OCI-LY1 (cell line): ENCODE measurements at regions not wholly inside any gene's neighbourhood (a gene's known extent, or its start where the extent isn't known, plus 50 kb on each side); places are given as distances from the start of the nearest gene placed in this dataset.

Experiments
- H2AFZ ChIP-seq: fragments of 200-600 bp; sonication (generic), shearing (Covaris generic); 2 replicates; pipeline ENCODE4 v1.6.0; 2014; ENCODE audit warnings: antibody characterized with exemption, mild to moderate bottlenecking, low read length
- H3F3A ChIP-seq: fragments of 200-600 bp; sonication (generic), shearing (Covaris generic); 2 replicates; pipeline ENCODE4 v1.6.0; 2014; ENCODE audit warnings: mild to moderate bottlenecking, antibody characterized with exemption, low read length, moderate library complexity; ENCODE audit not compliant: insufficient read depth
- H3K27ac ChIP-seq: fragments of 200-600 bp; sonication (generic); 2 replicates; pipeline ENCODE4 v1.5.1; 2014; ENCODE audit warnings: low read length, mixed run types, mild to moderate bottlenecking, low read depth; ENCODE audit not compliant: poor library complexity, severe bottlenecking
- H3K27me3 ChIP-seq: fragments of 200-600 bp; sonication (generic); 2 replicates; pipeline ENCODE4 v1.6.0; 2014; ENCODE audit warnings: antibody characterized with exemption, mild to moderate bottlenecking, low read length, moderate library complexity; ENCODE audit not compliant: insufficient read depth
- H3K36me3 ChIP-seq: fragments of 200-600 bp; sonication (generic); 2 replicates; pipeline ENCODE4 v1.6.1; 2014; ENCODE audit warnings: mild to moderate bottlenecking, antibody characterized with exemption, low read length, moderate library complexity, mixed read lengths; ENCODE audit not compliant: insufficient read depth
- H3K4me1 ChIP-seq: fragments of 200-600 bp; sonication (generic); 2 replicates; pipeline ENCODE4 v1.5.1; 2014; ENCODE audit warnings: mild to moderate bottlenecking, low read length, moderate library complexity; ENCODE audit not compliant: insufficient read depth, severe bottlenecking
- H3K4me2 ChIP-seq: fragments of 200-600 bp; sonication (generic), shearing (Covaris generic); 2 replicates; pipeline ENCODE4 v1.6.1; 2014; ENCODE audit warnings: low read length
- H3K4me3 ChIP-seq: fragments of 200-600 bp; sonication (generic); 2 replicates; pipeline ENCODE4 v1.5.1; 2014; ENCODE audit warnings: low read length, low read depth, mild to moderate bottlenecking, mixed read lengths; ENCODE audit not compliant: poor library complexity, severe bottlenecking
- H3K79me2 ChIP-seq: fragments of 200-600 bp; shearing (Covaris generic); 2 replicates; pipeline ENCODE4 v1.6.1; 2016; ENCODE audit warnings: mixed run types, low read length, mixed read lengths; ENCODE audit not compliant: insufficient read depth
- H3K9ac ChIP-seq: fragments of 200-600 bp; sonication (generic), shearing (Covaris generic); 2 replicates; pipeline ENCODE4 v1.6.1; 2014; ENCODE audit warnings: mild to moderate bottlenecking, low read length, mixed read lengths
- H3K9me2 ChIP-seq: fragments of 200-600 bp; sonication (generic), shearing (Covaris generic); 2 replicates; pipeline ENCODE4 v1.6.1; 2014; ENCODE audit warnings: low read depth, mild to moderate bottlenecking, low read length, mixed read lengths
- H3K9me3 ChIP-seq: fragments of 200-600 bp; shearing (Covaris generic); 2 replicates; pipeline ENCODE4 v1.6.1; 2014; ENCODE audit warnings: low read length, mixed read lengths
- H4K20me1 ChIP-seq: fragments of 200-600 bp; sonication (generic), shearing (Covaris generic); 2 replicates; pipeline ENCODE4 v1.6.0; 2016; ENCODE audit warnings: mild to moderate bottlenecking, low read length; ENCODE audit not compliant: insufficient read depth
- CTCF ChIP-seq: fragments of 200-600 bp; sonication (generic), shearing (Covaris generic); IDR thresholded peaks from 2 replicates; pipeline ENCODE4 v1.5.1; 2017; ENCODE audit warnings: mild to moderate bottlenecking, antibody characterized with exemption, low read length, moderate library complexity, mixed read lengths
- EZH2 ChIP-seq: fragments of 200-600 bp; sonication (generic), shearing (Covaris generic); IDR thresholded peaks from 2 replicates; pipeline ENCODE4 v1.8.0; 2017; ENCODE audit warnings: borderline replicate concordance, mixed run types, mild to moderate bottlenecking, antibody characterized with exemption, low read length, moderate library complexity, mixed read lengths

- Histone ChIP-seq H3F3A (no peaks in the 10 kb centered on the region), H2AFZ (no peak overlapping the region), H4K20me1 (no peaks in the 10 kb centered on the region), H3K27ac (no peak overlapping the region), H3K79me2 (no peaks in the 10 kb centered on the region), H3K4me2 (no peak overlapping the region), H3K4me1 (no peaks in the 10 kb centered on the region), H3K36me3 (no peaks in the 10 kb centered on the region), H3K4me3 (no peak overlapping the region), H3K9me3 (no peaks in the 10 kb centered on the region), H3K27me3 (no peaks in the 10 kb centered on the region), H3K9ac (no peak overlapping the region), H3K9me2 (no peaks in the 10 kb centered on the region)
- TF ChIP-seq EZH2 (no peak), CTCF (no peak)
Measured at GRCh38 chr3:72460205-72461174, 387.8 kb downstream of the SHQ1 start.

- Histone ChIP-seq H2AFZ (no peak overlapping the region), H4K20me1 (no peaks in the 10 kb centered on the region), H3F3A (no peaks in the 10 kb centered on the region), H3K9me3 (no peaks in the 10 kb centered on the region), H3K9ac (no peak overlapping the region), H3K79me2 (no peaks in the 10 kb centered on the region), H3K9me2 (no peaks in the 10 kb centered on the region), H3K4me3 (no peak overlapping the region), H3K27ac (no peak overlapping the region), H3K27me3 (no peaks in the 10 kb centered on the region), H3K36me3 (no peaks in the 10 kb centered on the region), H3K4me1 (no peaks in the 10 kb centered on the region), H3K4me2 (no peak overlapping the region)
- no peak for TF ChIP-seq CTCF
- no peak for TF ChIP-seq EZH2
Measured at GRCh38 chr3:72459588-72459987, 388.7 kb downstream of the SHQ1 start.

GRCh38 chr3:72458375-72458774, 389.9 kb downstream of the SHQ1 start:
- Histone ChIP-seq H3K9me3 (no peaks in the 10 kb centered on the region), H3K36me3 (no peaks in the 10 kb centered on the region), H2AFZ (no peak overlapping the region), H3K27ac (no peak overlapping the region), H3K9ac (no peak overlapping the region), H3K27me3 (no peaks in the 10 kb centered on the region), H3K4me3 (no peak overlapping the region), H3F3A (no peaks in the 10 kb centered on the region), H3K4me1 (no peaks in the 10 kb centered on the region), H3K79me2 (no peaks in the 10 kb centered on the region), H3K9me2 (no peaks in the 10 kb centered on the region), H3K4me2 (no peak overlapping the region), H4K20me1 (no peaks in the 10 kb centered on the region)
- TF ChIP-seq CTCF: no peak
- TF ChIP-seq EZH2: no peak
